WTC11 (cell line): ENCODE measurements at regions not wholly inside any gene's neighbourhood (a gene's known extent, or its start where the extent isn't known, plus 50 kb on each side); places are given as distances from the start of the nearest gene placed in this dataset.
"Not testable (repeated sequence)": the region's sequence is repeated elsewhere in the genome, so short reads cannot be mapped to it uniquely, and the experiment has no call there.

ENCODE experiments used
- ATAC-seq: fragments of 200-7000 bp; cut with Tn5 transposase; 2 replicates; pipeline ENCODE4 v1.10.0; 2021; ENCODE audit warnings: mild to moderate bottlenecking, moderate library complexity
- CTCF ChIA-PET: fragments of 300-600 bp; sonication (Branson Sonifier 250); formaldehyde crosslinking; loops from one replicate; lab custom pipeline; 2021; ENCODE audit warnings: antibody characterized with exemption; lab: Charles Lee
- POLR2A ChIA-PET: fragments of 350-600 bp; sonication (Branson Sonifier 250); formaldehyde crosslinking; loops from one replicate; lab custom pipeline; 2021; ENCODE audit warnings: antibody characterized with exemption; lab: Charles Lee
- DNase-seq: peaks from one replicate; pipeline ENCODE4 v3.0.0; 2021; ENCODE audit warnings: low spot score
- H3K27ac Mint-ChIP-seq: 2 replicates; pipeline ENCODE4 v1.8.0; 2021; ENCODE audit warnings: mixed read lengths
- H3K27me3 Mint-ChIP-seq: 2 replicates; pipeline ENCODE4 v1.8.0; 2021; ENCODE audit warnings: low read depth, mild to moderate bottlenecking, moderate library complexity, mixed read lengths
- H3K36me3 Mint-ChIP-seq: 2 replicates; pipeline ENCODE4 v1.8.0; 2021; ENCODE audit warnings: mixed read lengths
- H3K4me1 Mint-ChIP-seq: 2 replicates; pipeline ENCODE4 v1.8.0; 2022; ENCODE audit warnings: mixed read lengths
- H3K4me3 Mint-ChIP-seq: 2 replicates; pipeline ENCODE4 v1.8.0; 2021; ENCODE audit warnings: mild to moderate bottlenecking, moderate library complexity, mixed read lengths
- H3K9me3 Mint-ChIP-seq: 2 replicates; pipeline ENCODE4 v1.8.0; 2021; ENCODE audit warnings: mixed read lengths
- CREM ChIP-seq: sonication (generic); formaldehyde crosslinking; IDR thresholded peaks from 2 replicates; pipeline ENCODE4 v1.8.1; 2022; ENCODE audit warnings: mild to moderate bottlenecking, missing genetic modification reagents, moderate library complexity
- EMX1 ChIP-seq: fragments of 250-450 bp; sonication (Bioruptor Pico); IDR thresholded peaks from 2 replicates; pipeline ENCODE4 v1.8.0; 2021; ENCODE audit warnings: mild to moderate bottlenecking
- FOXJ3 ChIP-seq: sonication (generic); formaldehyde crosslinking; IDR thresholded peaks from 2 replicates; pipeline ENCODE4 v1.9.0; 2021; ENCODE audit warnings: missing genetic modification reagents, mild to moderate bottlenecking, borderline replicate concordance
- FOXK1 ChIP-seq: sonication (generic); formaldehyde crosslinking; IDR thresholded peaks from 2 replicates; pipeline ENCODE4 v1.8.0; 2022; ENCODE audit warnings: mild to moderate bottlenecking, moderate library complexity, missing genetic modification reagents
- GTF2I ChIP-seq: fragments of 250-450 bp; sonication (Bioruptor Pico); conservative IDR thresholded peaks from 2 replicates; pipeline ENCODE4 v1.4.0; 2021; ENCODE audit warnings: mild to moderate bottlenecking
- JAZF1 ChIP-seq: fragments of 250-450 bp; sonication (Bioruptor Pico); IDR thresholded peaks from 2 replicates; pipeline ENCODE4 v1.9.0; 2021; ENCODE audit warnings: moderate library complexity, mild to moderate bottlenecking, inconsistent platforms
- NR3C1 ChIP-seq: sonication (generic); formaldehyde crosslinking; conservative IDR thresholded peaks from 2 replicates; pipeline ENCODE4 v1.8.1; 2023; ENCODE audit warnings: low read depth, mild to moderate bottlenecking, missing genetic modification reagents
- SMAD3 ChIP-seq: sonication (generic); formaldehyde crosslinking; IDR thresholded peaks from 2 replicates; pipeline ENCODE4 v1.8.0; 2022; ENCODE audit warnings: missing genetic modification reagents, mild to moderate bottlenecking, borderline replicate concordance
- ZNF121 ChIP-seq: sonication (generic); formaldehyde crosslinking; IDR thresholded peaks from 2 replicates; pipeline ENCODE4 v1.8.0; 2023; ENCODE audit warnings: missing genetic modification reagents
- ZNF423 ChIP-seq: fragments of 250-450 bp; sonication (Bioruptor Pico); IDR thresholded peaks from 2 replicates; pipeline ENCODE4 v2.1.2; 2022; ENCODE audit warnings: mild to moderate bottlenecking, moderate library complexity
- TF ChIP-seq, protein P1 (sequence below): sonication (generic); formaldehyde crosslinking; IDR thresholded peaks from 2 replicates; pipeline ENCODE4 v1.8.0; 2023; ENCODE audit warnings: missing genetic modification reagents, mild to moderate bottlenecking, borderline replicate concordance
- TF ChIP-seq, protein P2 (sequence below): fragments of 250-450 bp; sonication (Bioruptor Pico); IDR thresholded peaks from 2 replicates; pipeline ENCODE4 v1.9.0; 2021; ENCODE audit warnings: moderate library complexity, mild to moderate bottlenecking, inconsistent platforms, borderline replicate concordance
- TF ChIP-seq, protein P3 (sequence below): fragments of 250-450 bp; sonication (Bioruptor Pico); IDR thresholded peaks from 2 replicates; pipeline ENCODE4 v2.1.2; 2022; ENCODE audit warnings: mild to moderate bottlenecking, moderate library complexity
- TF ChIP-seq, protein P4 (sequence below): fragments of 250-450 bp; sonication (Bioruptor Pico); IDR thresholded peaks from 2 replicates; pipeline ENCODE4 v1.9.0; 2021; ENCODE audit warnings: mild to moderate bottlenecking
- TF ChIP-seq, protein P5 (sequence below): sonication (generic); formaldehyde crosslinking; IDR thresholded peaks from 2 replicates; pipeline ENCODE4 v1.8.1; 2023; ENCODE audit warnings: mild to moderate bottlenecking, missing genetic modification reagents, moderate library complexity
- TF ChIP-seq, protein P6 (sequence below): sonication (generic); formaldehyde crosslinking; IDR thresholded peaks from 2 replicates; pipeline ENCODE4 v1.8.1; 2022; ENCODE audit warnings: missing genetic modification reagents, borderline replicate concordance
- TF ChIP-seq, protein P7 (sequence below): sonication (generic); formaldehyde crosslinking; IDR thresholded peaks from 2 replicates; pipeline ENCODE4 v1.8.1; 2023; ENCODE audit warnings: mild to moderate bottlenecking, missing genetic modification reagents

DNA sequence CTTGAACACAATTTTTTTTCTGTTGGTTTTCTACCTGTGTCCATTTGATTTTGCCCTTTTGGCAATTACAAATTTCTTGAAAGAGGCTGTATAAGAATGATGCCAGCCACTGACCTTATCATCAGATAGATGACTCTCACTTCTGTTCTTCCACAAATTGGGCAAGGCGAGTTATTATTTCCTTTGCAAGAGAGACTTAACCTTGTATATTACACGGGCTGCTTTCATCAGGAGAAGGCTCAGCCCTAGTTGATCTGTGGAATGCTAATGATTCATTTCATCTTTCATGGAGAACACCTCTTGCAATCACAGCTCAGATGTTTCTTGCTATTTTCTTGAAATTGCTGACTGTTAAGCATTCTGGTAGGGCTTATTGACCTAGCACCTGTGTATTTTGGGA is 1155.4 kb downstream of the STIM2 start (continued):
- TF ChIP-seq, protein P1, sequence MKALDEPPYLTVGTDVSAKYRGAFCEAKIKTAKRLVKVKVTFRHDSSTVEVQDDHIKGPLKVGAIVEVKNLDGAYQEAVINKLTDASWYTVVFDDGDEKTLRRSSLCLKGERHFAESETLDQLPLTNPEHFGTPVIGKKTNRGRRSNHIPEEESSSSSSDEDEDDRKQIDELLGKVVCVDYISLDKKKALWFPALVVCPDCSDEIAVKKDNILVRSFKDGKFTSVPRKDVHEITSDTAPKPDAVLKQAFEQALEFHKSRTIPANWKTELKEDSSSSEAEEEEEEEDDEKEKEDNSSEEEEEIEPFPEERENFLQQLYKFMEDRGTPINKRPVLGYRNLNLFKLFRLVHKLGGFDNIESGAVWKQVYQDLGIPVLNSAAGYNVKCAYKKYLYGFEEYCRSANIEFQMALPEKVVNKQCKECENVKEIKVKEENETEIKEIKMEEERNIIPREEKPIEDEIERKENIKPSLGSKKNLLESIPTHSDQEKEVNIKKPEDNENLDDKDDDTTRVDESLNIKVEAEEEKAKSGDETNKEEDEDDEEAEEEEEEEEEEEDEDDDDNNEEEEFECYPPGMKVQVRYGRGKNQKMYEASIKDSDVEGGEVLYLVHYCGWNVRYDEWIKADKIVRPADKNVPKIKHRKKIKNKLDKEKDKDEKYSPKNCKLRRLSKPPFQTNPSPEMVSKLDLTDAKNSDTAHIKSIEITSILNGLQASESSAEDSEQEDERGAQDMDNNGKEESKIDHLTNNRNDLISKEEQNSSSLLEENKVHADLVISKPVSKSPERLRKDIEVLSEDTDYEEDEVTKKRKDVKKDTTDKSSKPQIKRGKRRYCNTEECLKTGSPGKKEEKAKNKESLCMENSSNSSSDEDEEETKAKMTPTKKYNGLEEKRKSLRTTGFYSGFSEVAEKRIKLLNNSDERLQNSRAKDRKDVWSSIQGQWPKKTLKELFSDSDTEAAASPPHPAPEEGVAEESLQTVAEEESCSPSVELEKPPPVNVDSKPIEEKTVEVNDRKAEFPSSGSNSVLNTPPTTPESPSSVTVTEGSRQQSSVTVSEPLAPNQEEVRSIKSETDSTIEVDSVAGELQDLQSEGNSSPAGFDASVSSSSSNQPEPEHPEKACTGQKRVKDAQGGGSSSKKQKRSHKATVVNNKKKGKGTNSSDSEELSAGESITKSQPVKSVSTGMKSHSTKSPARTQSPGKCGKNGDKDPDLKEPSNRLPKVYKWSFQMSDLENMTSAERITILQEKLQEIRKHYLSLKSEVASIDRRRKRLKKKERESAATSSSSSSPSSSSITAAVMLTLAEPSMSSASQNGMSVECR, result no peak
- TF ChIP-seq, protein P2, sequence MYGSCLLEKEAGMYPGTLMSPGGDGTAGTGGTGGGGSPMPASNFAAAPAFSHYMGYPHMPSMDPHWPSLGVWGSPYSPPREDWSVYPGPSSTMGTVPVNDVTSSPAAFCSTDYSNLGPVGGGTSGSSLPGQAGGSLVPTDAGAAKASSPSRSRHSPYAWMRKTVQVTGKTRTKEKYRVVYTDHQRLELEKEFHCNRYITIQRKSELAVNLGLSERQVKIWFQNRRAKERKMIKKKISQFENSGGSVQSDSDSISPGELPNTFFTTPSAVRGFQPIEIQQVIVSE, result no peak
- TF ChIP-seq GTF2I (CRISPR knock-in tag) (no peak), JAZF1 (no peak), ZNF121 (CRISPR knock-in tag) (no peak), SMAD3 (CRISPR knock-in tag) (no peak), FOXJ3 (CRISPR knock-in tag) (no peak), NR3C1 (CRISPR knock-in tag) (no peak)
- TF ChIP-seq, protein P3, sequence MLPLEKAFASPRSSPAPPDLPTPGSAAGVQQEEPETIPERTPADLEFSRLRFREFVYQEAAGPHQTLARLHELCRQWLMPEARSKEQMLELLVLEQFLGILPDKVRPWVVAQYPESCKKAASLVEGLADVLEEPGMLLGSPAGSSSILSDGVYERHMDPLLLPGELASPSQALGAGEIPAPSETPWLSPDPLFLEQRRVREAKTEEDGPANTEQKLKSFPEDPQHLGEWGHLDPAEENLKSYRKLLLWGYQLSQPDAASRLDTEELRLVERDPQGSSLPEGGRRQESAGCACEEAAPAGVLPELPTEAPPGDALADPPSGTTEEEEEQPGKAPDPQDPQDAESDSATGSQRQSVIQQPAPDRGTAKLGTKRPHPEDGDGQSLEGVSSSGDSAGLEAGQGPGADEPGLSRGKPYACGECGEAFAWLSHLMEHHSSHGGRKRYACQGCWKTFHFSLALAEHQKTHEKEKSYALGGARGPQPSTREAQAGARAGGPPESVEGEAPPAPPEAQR (CRISPR knock-in tag), result no peak
- TF ChIP-seq, protein P4, sequence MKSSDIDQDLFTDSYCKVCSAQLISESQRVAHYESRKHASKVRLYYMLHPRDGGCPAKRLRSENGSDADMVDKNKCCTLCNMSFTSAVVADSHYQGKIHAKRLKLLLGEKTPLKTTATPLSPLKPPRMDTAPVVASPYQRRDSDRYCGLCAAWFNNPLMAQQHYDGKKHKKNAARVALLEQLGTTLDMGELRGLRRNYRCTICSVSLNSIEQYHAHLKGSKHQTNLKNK (CRISPR knock-in tag), result no peak

DNA sequence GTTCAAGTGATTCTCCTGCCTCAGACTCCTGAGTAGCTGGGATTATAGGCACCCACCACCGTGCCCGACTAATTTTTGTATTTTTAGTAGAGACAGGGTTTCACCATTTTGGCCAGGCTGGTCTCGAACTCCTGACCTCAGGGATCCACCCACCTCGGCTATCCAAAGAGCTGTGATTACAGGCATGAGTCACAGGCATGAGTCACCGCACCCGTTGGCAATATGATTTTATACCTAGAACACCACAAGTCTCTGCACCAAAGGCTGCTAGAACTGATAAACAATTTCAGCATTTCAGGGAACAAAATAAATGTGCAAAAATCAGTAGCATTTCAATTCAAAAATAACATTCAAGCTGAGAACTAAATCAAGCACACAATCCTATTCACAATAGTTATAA is 1177.6 kb downstream of the STIM2 start:
- H3K4me3 Mint-ChIP-seq, H3K27me3 Mint-ChIP-seq, H3K27ac Mint-ChIP-seq, CTCF ChIA-PET, DNase-seq, POLR2A ChIA-PET, ATAC-seq, H3K4me1 Mint-ChIP-seq, H3K36me3 Mint-ChIP-seq: not testable (repeated sequence)
- peaks cover 45% of the 10 kb centered on the region for H3K9me3 Mint-ChIP-seq

DNA sequence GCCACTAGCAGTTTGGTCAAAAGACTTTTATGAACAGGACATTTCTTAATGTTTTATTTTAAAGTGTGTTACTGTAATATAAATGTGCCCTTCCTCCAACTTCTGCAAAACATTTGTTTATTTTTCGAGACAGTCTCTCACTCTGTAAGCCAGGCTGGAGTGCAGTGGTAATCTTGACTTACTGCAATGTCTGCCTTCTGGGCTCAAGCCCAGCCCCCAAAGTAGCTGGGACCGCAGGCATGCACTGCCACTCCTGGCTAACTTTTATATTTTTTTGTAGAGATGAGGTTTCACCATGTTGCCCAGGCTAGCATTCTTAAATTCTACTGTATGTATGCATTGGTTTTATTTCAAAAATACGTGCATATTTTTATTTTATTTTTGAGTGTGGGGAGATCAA is 1201.9 kb downstream of the STIM2 start:
- ATAC-seq (peak; percentile 67), DNase-seq (no peak)
- CTCF ChIA-PET, result no interaction called here
- H3K4me1 Mint-ChIP-seq, result no peaks in the 10 kb centered on the region
- no peak overlapping the region for H3K27ac Mint-ChIP-seq
- no peaks in the 10 kb centered on the region for H3K27me3 Mint-ChIP-seq
- H3K4me3 Mint-ChIP-seq, result no peak overlapping the region
- no peaks in the 10 kb centered on the region for H3K9me3 Mint-ChIP-seq
- no peaks in the 10 kb centered on the region for H3K36me3 Mint-ChIP-seq
- POLR2A ChIA-PET, result no interaction called here
- TF ChIP-seq EMX1 (CRISPR knock-in tag), result no peak
- TF ChIP-seq, protein P5, sequence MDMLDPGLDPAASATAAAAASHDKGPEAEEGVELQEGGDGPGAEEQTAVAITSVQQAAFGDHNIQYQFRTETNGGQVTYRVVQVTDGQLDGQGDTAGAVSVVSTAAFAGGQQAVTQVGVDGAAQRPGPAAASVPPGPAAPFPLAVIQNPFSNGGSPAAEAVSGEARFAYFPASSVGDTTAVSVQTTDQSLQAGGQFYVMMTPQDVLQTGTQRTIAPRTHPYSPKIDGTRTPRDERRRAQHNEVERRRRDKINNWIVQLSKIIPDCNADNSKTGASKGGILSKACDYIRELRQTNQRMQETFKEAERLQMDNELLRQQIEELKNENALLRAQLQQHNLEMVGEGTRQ, result no peak
- no peak for TF ChIP-seq CREM (CRISPR knock-in tag)
- no peak for TF ChIP-seq FOXK1 (CRISPR knock-in tag)
- TF ChIP-seq SMAD3 (CRISPR knock-in tag), result no peak
- TF ChIP-seq ZNF423, result no peak
- TF ChIP-seq, protein P6, sequence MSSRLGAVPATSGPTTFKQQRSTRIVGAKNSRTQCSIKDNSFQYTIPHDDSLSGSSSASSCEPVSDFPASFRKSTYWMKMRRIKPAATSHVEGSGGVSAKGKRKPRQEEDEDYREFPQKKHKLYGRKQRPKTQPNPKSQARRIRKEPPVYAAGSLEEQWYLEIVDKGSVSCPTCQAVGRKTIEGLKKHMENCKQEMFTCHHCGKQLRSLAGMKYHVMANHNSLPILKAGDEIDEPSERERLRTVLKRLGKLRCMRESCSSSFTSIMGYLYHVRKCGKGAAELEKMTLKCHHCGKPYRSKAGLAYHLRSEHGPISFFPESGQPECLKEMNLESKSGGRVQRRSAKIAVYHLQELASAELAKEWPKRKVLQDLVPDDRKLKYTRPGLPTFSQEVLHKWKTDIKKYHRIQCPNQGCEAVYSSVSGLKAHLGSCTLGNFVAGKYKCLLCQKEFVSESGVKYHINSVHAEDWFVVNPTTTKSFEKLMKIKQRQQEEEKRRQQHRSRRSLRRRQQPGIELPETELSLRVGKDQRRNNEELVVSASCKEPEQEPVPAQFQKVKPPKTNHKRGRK (CRISPR knock-in tag), result no peak
- TF ChIP-seq, protein P7, sequence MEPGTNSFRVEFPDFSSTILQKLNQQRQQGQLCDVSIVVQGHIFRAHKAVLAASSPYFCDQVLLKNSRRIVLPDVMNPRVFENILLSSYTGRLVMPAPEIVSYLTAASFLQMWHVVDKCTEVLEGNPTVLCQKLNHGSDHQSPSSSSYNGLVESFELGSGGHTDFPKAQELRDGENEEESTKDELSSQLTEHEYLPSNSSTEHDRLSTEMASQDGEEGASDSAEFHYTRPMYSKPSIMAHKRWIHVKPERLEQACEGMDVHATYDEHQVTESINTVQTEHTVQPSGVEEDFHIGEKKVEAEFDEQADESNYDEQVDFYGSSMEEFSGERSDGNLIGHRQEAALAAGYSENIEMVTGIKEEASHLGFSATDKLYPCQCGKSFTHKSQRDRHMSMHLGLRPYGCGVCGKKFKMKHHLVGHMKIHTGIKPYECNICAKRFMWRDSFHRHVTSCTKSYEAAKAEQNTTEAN, result no peak
- TF ChIP-seq, protein P1, result no peak
